ENCODE measurements at regions not wholly inside any gene's neighbourhood (a gene's known extent, or its start where the extent isn't known, plus 50 kb on each side); places are given as distances from the start of the nearest gene placed in this dataset.

GRCh38 chr5:56414066-56414465, 180.9 kb upstream of the ANKRD55 start:
- peaks cover 0 to 4% of the 10 kb centered on the region in 2 experiments; a peak in 2 of 4 replicates for H3K4me1 ChIP-seq (ENCODE audit: control insufficient read depth in 1 of 2, insufficient read depth in 2 of 2, low read depth in 1 of 2, low read length in 1 of 2)
- no peaks in the 10 kb centered on the region for H4K20me1 ChIP-seq (ENCODE audit: insufficient read depth)
- no peaks in the 10 kb centered on the region for H3K9me2 ChIP-seq
- H2AFZ ChIP-seq (ENCODE audit: low read depth): no peak overlapping the region
- WGBS (ENCODE audit: low lambda C conversion rate): 86% methylated on average over 3 of the region's 3 CpGs
- no peak for DNase-seq
- ChIA-PET POLR2A (no interaction called here), CTCF (no interaction called here)
- no peak overlapping the region for H3K9ac ChIP-seq
- no peak overlapping the region for H3K27ac ChIP-seq (ENCODE audit: low read depth in 2 of 2, low read length in 1 of 2)
- H3F3A ChIP-seq (replicated peaks; ENCODE audit: insufficient read depth): no peaks in the 10 kb centered on the region
- no peaks in the 10 kb centered on the region for H3K79me2 ChIP-seq (ENCODE audit: insufficient read depth)
- H3K4me2 ChIP-seq: no peak overlapping the region
- no peaks in the 10 kb centered on the region for H3K27me3 ChIP-seq (ENCODE audit: insufficient read depth)
- no peak for TF ChIP-seq RFX5 (IDR thresholded peaks at IDR 0.05; ENCODE audit: low read length)
- TF ChIP-seq MEF2A (IDR thresholded peaks at IDR 0.05; ENCODE audit: borderline replicate concordance, low read depth): no peak
- TF ChIP-seq ELF1 (IDR thresholded peaks at IDR 0.05): no peak
- TF ChIP-seq GATA2 (CRISPR knock-in tag; IDR thresholded peaks at IDR 0.05): no peak
- no peak for TF ChIP-seq TEAD4 (IDR thresholded peaks at IDR 0.05; ENCODE audit: borderline replicate concordance, insufficient read depth)
- TF ChIP-seq GABPA (IDR thresholded peaks at IDR 0.05; ENCODE audit: low read depth): no peak
- no peak for TF ChIP-seq RXRA (IDR thresholded peaks at IDR 0.05; ENCODE audit: borderline replicate concordance, low read depth)
- TF ChIP-seq, protein P1, sequence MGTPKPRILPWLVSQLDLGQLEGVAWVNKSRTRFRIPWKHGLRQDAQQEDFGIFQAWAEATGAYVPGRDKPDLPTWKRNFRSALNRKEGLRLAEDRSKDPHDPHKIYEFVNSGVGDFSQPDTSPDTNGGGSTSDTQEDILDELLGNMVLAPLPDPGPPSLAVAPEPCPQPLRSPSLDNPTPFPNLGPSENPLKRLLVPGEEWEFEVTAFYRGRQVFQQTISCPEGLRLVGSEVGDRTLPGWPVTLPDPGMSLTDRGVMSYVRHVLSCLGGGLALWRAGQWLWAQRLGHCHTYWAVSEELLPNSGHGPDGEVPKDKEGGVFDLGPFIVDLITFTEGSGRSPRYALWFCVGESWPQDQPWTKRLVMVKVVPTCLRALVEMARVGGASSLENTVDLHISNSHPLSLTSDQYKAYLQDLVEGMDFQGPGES (IDR thresholded peaks at IDR 0.05; ENCODE audit: low read depth, low read length): no peak
- TF ChIP-seq RCOR1 (IDR thresholded peaks at IDR 0.05; ENCODE audit: low read length): no peak
- TF ChIP-seq FOSL2 (IDR thresholded peaks at IDR 0.05; ENCODE audit: borderline replicate concordance, low read depth): no peak
- TF ChIP-seq NFIC (IDR thresholded peaks at IDR 0.05; ENCODE audit: borderline replicate concordance): no peak
- H3K36me3 ChIP-seq (replicated peaks in 1 of 2; ENCODE audit: control insufficient read depth in 1 of 2, insufficient read depth in 2 of 2, low read length in 1 of 2): no peaks in the 10 kb centered on the region
- no peaks in the 10 kb centered on the region for H3K9me3 ChIP-seq
- no peak overlapping the region for H3K4me3 ChIP-seq (ENCODE audit: low read depth in 2 of 2, low read length in 1 of 2)

DNA sequence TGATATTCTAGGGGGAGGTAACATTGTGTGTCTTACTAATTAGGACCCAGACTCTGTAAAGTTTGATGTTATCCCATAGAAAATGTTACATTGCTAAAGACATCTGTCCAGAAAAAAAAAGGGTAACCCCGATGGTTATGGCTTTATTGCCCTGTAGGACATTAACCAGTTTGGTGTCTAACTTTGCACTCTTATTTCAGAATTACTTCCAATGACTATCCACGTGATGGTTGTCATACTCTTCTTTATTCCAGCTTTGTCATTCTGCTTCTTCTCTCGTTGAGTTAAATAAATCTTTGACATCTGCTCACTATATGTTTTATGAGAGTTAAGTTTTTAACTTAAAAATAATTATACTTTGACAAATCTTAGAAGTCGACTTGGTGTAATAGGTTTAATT, 180.4 kb upstream of the ANKRD55 start:
- Histone ChIP-seq H3K9me3 (no peaks in the 10 kb centered on the region), H3K4me3 (ENCODE audit: low read depth in 2 of 2, low read length in 1 of 2) (no peak overlapping the region), H3K79me2 (ENCODE audit: insufficient read depth) (no peaks in the 10 kb centered on the region), H3K9ac (no peak overlapping the region), H3K4me1 (ENCODE audit: control insufficient read depth in 1 of 2, insufficient read depth in 2 of 2, low read depth in 1 of 2, low read length in 1 of 2) (peaks cover 0 to 4% of the 10 kb centered on the region in 2 experiments; a peak in 2 of 4 replicates), H2AFZ (ENCODE audit: low read depth) (no peak overlapping the region), H3K36me3 (replicated peaks in 1 of 2; ENCODE audit: control insufficient read depth in 1 of 2, insufficient read depth in 2 of 2, low read length in 1 of 2) (no peaks in the 10 kb centered on the region), H3K9me2 (no peaks in the 10 kb centered on the region), H3K27ac (ENCODE audit: low read depth in 2 of 2, low read length in 1 of 2) (no peak overlapping the region), H3F3A (replicated peaks; ENCODE audit: insufficient read depth) (no peaks in the 10 kb centered on the region), H4K20me1 (ENCODE audit: insufficient read depth) (no peaks in the 10 kb centered on the region), H3K4me2 (no peak overlapping the region), H3K27me3 (ENCODE audit: insufficient read depth) (no peaks in the 10 kb centered on the region)
- no peak for DNase-seq
- POLR2A ChIA-PET: no interaction called here
- CTCF ChIA-PET: no interaction called here
- TF ChIP-seq GABPA (IDR thresholded peaks at IDR 0.05; ENCODE audit: low read depth) (no peak), RCOR1 (IDR thresholded peaks at IDR 0.05; ENCODE audit: low read length) (no peak), FOSL2 (IDR thresholded peaks at IDR 0.05; ENCODE audit: borderline replicate concordance, low read depth) (no peak), NRF1 (IDR thresholded peaks at IDR 0.05; ENCODE audit: low read depth, low read length) (no peak), RFX5 (IDR thresholded peaks at IDR 0.05; ENCODE audit: low read length) (no peak), EP300 (IDR thresholded peaks at IDR 0.05; ENCODE audit: borderline replicate concordance in 1 of 2, low read depth in 1 of 2, low read length in 1 of 2) (no peak), CTCF (IDR thresholded peaks at IDR 0.05) (no peak), ELF1 (IDR thresholded peaks at IDR 0.05) (no peak), MEF2A (IDR thresholded peaks at IDR 0.05; ENCODE audit: borderline replicate concordance, low read depth) (no peak), POLR2AphosphoS5 (IDR thresholded peaks at IDR 0.05; ENCODE audit: low read depth, low read length) (no peak), MXI1 (IDR thresholded peaks at IDR 0.05; ENCODE audit: low read depth, low read length) (no peak), SMC3 (IDR thresholded peaks at IDR 0.05; ENCODE audit: low read depth, low read length) (no peak), ZBTB33 (IDR thresholded peaks at IDR 0.05; ENCODE audit: borderline replicate concordance, low read depth) (no peak), FOXJ3 (CRISPR knock-in tag; IDR thresholded peaks at IDR 0.05) (no peak)
- TF ChIP-seq, protein P2, sequence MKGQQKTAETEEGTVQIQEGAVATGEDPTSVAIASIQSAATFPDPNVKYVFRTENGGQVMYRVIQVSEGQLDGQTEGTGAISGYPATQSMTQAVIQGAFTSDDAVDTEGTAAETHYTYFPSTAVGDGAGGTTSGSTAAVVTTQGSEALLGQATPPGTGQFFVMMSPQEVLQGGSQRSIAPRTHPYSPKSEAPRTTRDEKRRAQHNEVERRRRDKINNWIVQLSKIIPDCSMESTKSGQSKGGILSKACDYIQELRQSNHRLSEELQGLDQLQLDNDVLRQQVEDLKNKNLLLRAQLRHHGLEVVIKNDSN (IDR thresholded peaks at IDR 0.05; ENCODE audit: borderline replicate concordance, low read depth): no peak
- TF ChIP-seq, protein P3, sequence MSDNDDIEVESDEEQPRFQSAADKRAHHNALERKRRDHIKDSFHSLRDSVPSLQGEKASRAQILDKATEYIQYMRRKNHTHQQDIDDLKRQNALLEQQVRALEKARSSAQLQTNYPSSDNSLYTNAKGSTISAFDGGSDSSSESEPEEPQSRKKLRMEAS (IDR thresholded peaks at IDR 0.05; ENCODE audit: low read depth): no peak
- WGBS (ENCODE audit: low lambda C conversion rate): 73% methylated on average over 4 of the region's 4 CpGs
